HG02759 (cell line): ENCODE measurements at regions not wholly inside any gene's neighbourhood (a gene's known extent, or its start where the extent isn't known, plus 50 kb on each side); places are given as distances from the start of the nearest gene placed in this dataset.

Experiments
- ATAC-seq: cut with Tn5 transposase; IDR thresholded peaks from one replicate; pipeline ENCODE4 v1.9.1; 2021; ENCODE audit warnings: mild to moderate bottlenecking, moderate library complexity; ENCODE audit not compliant: unreplicated experiment

GRCh38 chr1:34328281-34328799, 151.6 kb downstream of the C1orf94 start:
- ATAC-seq, result no peak

GRCh38 chr1:34330061-34330460, 153.4 kb downstream of the C1orf94 start:
- no peak for ATAC-seq

GRCh38 chr1:34331020-34331926, 154.6 kb downstream of the C1orf94 start:
- no peak for ATAC-seq

- ATAC-seq, result no peak
Observed at GRCh38 chr1:34332996-34333395, 156.3 kb downstream of the C1orf94 start.

GRCh38 chr1:34338871-34339270, 162.2 kb downstream of the C1orf94 start:
- ATAC-seq, result no peak

GRCh38 chr1:34341896-34342295, 165.2 kb downstream of the C1orf94 start:
- no peak for ATAC-seq

GRCh38 chr1:34342334-34342733, 165.6 kb downstream of the C1orf94 start:
- no peak for ATAC-seq

- ATAC-seq, result no peak
Observed at GRCh38 chr1:34346128-34346527, 169.4 kb downstream of the C1orf94 start.

- no peak for ATAC-seq
Observed at GRCh38 chr1:34353409-34353808, 176.7 kb downstream of the C1orf94 start.

GRCh38 chr1:34354367-34354766, 177.7 kb downstream of the C1orf94 start:
- ATAC-seq, result no peak

GRCh38 chr1:34356853-34357252, 180.1 kb downstream of the C1orf94 start:
- ATAC-seq, result no peak

- no peak for ATAC-seq
Observed at GRCh38 chr1:34358636-34359035, 181.9 kb downstream of the C1orf94 start.

GRCh38 chr1:34359411-34359810, 182.7 kb downstream of the C1orf94 start:
- ATAC-seq, result no peak

- ATAC-seq, result peak; percentile 67
Observed at GRCh38 chr1:34360574-34360973, 183.9 kb downstream of the C1orf94 start.

GRCh38 chr1:34361121-34361520, 184.4 kb downstream of the C1orf94 start:
- no peak for ATAC-seq

GRCh38 chr1:34361781-34362357, 185.2 kb downstream of the C1orf94 start:
- ATAC-seq, result no peak

- ATAC-seq, result no peak
Observed at GRCh38 chr1:34362949-34363348, 186.2 kb downstream of the C1orf94 start.

- no peak for ATAC-seq
Observed at GRCh38 chr1:34363447-34363846, 186.7 kb downstream of the C1orf94 start.

GRCh38 chr1:34363915-34364314, 187.2 kb downstream of the C1orf94 start:
- ATAC-seq, result no peak

GRCh38 chr1:34364376-34364775, 187.7 kb downstream of the C1orf94 start:
- ATAC-seq, result no peak

- no peak for ATAC-seq
Observed at GRCh38 chr1:34365295-34365694, 188.6 kb downstream of the C1orf94 start.
